H4 (cell line): ENCODE measurements at regions not wholly inside any gene's neighbourhood (a gene's known extent, or its start where the extent isn't known, plus 50 kb on each side); places are given as distances from the start of the nearest gene placed in this dataset.
"Not testable (repeated sequence)": the region's sequence is repeated elsewhere in the genome, so short reads cannot be mapped to it uniquely, and the experiment has no call there.

Source experiments
- DNase-seq: peaks from one replicate; pipeline ENCODE4 v3.0.0-alpha.2; 2015; ENCODE audit warnings: low spot score

DNA sequence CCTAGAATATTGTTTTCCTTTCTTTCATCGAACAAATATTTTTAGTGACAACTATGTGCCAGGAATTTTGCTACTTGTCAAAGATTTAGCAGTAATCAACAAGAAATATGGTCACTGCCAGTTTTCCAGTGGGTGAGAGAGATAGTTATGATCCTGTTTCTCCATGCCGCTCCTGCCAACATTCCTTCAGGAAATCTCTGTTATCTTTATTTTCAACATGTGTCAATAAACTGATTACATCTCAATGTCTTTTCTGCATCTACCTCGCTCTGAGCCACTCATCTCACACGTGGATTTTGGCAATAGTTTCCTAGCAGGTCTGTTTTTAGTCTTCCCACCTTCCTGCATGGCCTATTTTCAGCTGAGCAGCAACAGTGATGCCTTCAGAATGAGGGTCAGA lies 650.0 kb upstream of the STXBP6 start:
- no peak for DNase-seq

DNA sequence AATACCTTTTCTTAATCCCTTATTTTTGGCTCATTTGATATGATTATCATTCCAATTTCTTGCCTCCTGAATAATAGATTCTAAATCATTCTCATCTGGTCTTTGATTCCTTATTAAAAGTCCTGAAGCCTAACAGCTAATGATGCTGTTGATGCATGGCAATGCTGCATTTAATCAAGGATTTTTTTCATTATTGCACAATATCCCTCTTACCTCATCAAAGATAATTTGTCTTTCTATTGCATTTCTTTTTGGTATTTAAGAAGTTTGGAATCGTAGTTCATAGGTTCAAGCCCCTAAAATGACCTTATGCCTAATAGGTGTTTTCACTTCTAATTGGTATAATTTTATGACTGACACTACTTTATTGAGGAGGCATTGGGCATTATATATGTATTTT lies 648.2 kb upstream of the STXBP6 start:
- DNase-seq = no peak

DNA sequence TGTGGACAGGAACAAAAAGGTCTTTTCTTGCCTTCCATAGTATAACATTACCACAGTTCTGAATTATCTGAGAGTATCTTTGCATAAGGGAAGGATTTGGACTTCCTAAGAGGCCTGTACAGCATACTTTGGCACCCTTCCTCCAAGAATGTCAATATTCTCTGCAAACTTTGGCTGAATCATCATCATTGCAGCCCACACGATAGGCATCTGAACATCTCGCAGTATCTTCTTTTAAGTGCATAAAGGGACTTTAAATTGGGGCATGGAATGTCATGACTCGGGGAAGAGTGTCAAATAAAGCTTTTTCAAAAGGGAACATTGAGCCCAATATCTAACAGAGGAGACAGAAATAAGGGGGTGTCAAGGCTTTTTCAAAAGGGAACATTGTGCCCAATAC lies 646.2 kb upstream of the STXBP6 start:
- DNase-seq = no peak

DNA sequence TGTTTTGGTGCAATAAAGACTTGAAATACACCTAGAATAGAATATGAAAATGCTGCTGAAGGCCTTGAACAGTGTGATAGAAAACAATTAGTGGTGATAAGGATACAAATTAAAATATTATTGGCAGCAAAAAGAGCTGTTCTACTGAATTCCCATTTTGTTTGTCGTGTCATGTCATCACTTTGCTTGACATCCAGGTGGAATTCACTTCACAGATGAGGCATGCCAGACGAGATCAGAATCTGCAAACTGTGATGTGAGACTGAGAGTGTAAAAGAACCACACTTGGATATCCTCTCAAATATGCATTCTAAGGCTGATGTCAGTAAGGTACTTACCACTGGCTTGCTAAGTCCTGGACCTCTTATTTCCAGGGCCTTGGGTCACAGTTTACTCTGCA lies 635.1 kb upstream of the STXBP6 start:
- no peak for DNase-seq

DNA sequence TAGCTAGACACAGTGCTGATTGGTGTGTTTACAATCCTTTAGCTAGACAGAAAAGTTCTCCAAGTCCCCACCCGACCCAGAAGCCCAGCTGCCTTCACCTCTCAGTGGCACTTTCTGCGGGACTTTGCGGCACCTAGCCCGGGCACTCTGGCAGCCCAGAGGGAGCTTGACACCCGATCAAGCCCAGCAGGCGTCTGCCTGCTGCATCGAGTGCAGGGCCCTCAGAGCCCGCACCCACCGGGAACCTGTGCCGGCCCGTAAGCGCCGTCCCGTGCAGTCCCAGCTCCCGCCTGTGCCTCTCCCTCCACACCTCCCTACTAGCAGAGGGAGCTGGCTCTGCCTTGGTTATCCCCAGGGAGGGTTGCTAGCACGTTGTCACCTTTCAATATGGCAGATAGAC lies 631.0 kb upstream of the STXBP6 start:
- no peak for DNase-seq

DNA sequence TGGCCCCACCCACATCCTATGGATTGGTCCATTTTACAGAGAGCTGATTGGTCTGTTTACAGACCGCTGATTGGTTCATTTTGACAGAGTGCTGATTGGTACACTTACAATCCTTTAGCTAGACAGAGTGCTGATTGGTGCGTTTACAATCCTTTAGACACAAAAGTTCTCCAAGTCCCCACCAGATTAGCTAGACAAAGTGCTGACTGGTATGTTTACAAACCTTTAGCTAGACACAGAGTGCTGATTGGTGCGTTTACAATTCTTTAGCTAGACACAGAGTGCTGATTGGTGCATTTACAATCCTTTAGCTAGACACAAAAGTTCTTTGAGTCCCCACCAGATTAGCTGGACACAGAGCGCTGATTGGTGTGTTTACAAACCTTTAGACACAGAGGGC lies 630.6 kb upstream of the STXBP6 start:
- DNase-seq = not testable (repeated sequence)

DNA sequence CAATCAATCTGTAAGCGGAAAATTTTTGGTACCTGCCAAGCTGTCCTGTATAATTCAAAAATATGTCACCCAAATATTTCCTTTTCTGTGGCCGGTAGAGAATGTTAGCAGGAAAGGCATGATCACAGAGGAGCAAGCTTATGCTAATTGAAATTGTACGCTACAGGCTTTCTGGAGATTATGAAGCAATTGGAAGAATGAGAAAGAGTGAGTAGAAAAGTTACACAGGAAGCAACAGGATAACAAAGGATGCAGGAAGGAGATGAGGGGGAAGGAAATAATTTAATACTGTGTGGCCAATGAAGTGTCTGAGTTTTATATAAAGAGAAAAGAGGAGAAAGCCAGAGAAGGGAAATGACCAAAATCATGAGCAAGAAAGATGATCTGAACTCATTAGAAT lies 627.2 kb upstream of the STXBP6 start:
- DNase-seq = no peak

DNA sequence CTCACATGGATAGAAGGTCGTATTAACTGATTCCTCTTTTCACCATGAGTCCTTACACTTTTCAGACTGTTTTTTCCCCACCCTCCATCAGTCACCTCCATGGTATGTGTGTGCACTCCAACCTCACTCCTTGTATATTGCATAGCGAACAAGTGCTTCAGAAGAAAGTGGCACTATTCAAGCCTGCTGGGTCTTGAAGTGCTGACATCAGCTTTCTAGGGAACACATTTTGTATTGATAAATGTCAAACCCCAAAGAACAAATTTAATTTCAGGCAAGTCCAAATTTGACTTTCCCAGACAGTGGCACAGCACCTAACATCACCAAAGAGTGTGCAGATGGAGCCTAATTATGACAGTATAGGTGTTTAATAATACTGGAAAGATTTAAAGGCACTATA lies 617.4 kb upstream of the STXBP6 start:
- DNase-seq = no peak

DNA sequence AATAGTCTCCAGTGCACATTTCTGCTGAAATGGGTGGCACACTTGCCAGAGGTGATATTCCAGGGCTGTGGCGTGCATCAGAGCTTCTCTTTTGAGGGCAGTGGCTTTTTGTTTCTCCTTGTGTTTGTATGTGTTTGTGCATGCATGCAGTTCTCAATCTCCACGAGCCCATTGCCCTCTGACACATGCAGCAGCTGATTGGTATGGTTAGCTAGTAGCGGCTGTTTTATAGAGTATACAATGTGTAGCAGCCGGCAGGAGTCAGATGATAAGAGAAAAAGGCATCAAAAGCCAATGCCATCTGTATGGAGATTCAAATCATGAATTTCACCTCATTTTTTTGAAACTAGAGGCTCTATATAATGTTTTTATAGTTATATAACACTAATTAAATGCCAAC lies 616.9 kb upstream of the STXBP6 start:
- DNase-seq = no peak

DNA sequence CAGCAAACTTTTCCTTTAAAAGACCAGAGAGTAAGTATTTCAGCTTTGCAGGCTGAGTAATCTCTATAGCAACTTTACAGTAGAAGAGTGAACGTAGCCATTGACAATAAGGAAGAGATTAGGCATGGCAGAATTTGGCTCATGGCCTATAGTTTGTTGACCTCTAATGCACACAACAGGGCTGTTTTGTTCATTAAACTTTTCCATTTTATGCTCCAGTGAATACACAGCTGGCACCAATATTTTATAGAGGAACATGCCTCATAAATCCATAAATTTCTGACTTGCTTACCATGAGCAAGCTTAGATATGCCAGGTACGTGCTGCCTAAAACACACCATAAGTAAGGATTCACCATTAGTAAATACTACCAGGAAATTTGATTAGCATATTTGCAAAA lies 609.0 kb upstream of the STXBP6 start:
- no peak for DNase-seq

DNA sequence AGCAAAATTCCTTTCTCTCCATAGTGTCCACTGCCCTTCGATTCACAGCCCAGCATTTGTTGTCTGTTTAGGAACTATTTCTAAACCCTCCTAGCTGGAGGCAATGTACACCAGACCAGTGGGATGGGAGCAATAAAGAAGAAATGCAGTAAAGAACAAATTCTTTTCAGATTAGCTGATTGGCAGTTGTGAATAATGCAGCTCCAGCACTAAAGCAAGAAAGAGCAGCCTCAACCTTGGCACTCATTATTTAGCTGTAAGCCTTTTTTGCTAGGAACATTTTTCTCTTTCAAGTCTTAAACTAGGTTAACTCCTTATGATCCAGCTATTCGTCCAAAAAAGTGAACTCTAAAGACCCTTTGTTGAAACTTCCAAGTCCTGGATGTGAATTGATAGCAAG lies 580.5 kb upstream of the STXBP6 start:
- no peak for DNase-seq

DNA sequence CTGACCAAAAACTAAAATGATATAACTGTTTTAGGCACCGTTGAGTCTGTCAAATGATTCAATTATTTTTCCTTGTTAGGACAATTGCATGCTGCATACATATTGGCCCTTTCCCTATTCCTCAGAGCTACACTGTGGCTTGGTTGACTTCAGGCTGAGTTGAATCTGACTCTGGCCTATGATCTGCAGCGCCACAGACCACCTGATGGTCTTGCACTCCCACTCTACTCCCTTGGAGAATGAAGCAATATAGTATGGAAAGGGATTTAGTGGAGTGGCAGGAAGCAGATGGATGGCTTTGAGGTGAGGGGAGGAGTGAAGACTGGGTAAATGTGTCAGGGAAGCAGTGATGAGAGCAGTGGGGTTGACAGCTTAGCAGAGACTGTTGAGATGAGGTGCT lies 579.0 kb upstream of the STXBP6 start:
- DNase-seq = no peak

DNA sequence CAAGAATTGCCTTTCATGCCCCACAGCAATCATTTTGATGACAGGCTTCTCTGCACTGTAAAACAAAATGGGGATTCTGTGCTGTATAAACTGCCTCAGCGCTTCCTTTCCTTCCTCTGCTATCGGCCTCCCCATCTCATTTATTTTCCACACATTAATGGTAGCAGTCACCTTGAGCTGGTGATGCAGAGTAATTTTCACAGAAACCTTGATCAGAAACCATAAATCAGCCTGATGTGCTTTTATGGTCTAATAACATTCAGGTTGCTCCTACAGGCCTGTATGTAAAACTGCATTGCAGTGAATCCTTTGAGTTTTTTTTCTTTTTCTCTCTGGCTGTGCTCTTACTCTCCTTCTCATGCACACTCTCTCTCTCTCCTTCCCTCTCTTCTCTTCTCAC lies 578.4 kb upstream of the STXBP6 start:
- no peak for DNase-seq

DNA sequence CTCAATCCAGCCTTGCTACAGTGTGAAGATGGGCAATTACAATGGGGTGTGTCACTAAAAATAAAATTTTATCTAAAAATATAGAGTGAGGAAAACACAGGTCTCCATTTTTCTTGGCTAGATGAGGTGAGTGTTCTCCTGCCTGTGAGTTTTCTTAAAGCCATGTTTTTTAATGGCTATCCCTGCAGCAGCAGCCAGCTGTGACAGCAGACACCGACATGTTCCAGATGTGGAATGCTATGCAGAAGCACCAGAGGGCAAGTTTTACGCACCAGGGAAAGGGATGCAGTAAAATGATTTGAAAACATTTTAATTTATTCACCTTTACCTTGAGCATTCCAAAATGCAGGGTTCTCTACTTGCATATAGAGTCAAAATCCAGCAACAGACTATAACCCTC lies 577.0 kb upstream of the STXBP6 start:
- no peak for DNase-seq

DNA sequence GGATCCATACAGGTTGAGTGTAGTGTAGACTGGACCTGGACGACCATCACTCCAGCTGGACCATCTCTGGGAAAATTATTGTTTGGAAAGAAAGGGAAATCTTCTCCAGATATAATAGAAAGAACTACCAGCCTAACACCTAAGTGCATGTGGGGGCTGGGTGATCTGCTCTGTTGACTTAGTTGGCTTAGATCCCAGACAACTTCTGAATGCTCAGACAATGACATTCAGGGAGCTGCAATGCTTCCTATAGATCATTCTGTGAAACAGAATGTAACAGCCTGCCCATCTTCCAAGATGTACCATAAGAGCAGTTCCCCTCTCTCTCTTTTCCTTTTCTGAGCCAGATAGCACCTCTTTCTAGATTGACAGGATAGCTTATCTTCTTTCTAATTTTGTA lies 572.8 kb upstream of the STXBP6 start:
- no peak for DNase-seq

DNA sequence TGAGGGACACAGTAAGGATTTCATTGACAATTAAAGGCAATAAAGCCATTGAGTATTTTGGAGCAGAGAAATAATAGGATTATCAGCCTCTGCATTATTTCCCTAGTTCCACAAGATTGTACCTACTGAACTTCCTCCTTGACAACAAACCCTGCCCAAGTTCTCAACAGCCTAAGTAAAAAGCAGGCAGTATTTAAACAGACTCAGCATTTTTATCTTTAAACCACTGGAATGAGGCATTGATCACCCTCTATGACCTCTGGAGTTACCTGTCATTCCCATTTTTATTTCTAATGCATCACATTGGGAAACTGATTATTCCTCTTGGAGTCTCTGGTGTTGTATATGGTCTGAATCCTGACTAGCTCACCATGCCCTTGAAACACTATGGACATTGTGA lies 570.6 kb upstream of the STXBP6 start:
- no peak for DNase-seq

DNA sequence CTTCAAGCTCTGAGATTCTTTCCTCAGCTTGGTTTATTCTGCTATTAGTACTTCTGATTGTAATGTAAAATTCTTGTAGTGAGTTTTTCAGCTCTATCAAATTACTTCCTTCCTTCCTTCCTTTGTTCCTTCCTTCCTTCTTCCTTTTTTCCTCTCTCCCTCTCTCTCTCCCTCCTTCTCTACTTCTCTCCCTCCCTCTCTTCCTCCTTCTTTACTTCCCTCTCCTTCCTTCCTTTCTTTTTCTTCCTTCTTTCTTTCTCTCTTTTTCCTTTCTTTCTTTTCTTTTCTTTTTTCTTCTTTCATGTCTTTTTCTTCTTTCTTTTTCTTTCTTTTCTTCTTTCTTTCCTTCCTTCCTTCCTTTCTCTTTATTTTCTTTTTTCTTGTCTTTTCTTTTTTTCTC lies 565.2 kb upstream of the STXBP6 start:
- DNase-seq = no peak

DNA sequence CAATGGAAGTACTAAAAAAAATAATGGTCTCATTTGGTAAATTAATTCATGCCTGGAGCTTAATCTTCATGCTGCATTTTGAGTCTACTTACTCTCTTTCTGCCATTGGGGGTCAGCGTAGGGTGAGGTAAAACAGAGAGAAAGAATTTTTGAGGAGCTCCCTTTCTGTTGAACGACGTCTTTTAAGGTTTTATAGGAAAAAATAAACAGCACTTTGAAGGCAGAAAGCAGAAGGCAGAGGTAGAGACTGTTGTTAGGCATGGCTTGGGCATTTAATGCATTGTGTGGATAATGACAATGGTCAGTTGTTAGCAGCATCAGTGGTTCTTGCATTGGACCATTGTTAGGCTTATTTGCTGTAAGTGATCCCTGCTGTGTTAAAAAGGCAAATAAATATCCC lies 557.2 kb upstream of the STXBP6 start:
- no peak for DNase-seq

DNA sequence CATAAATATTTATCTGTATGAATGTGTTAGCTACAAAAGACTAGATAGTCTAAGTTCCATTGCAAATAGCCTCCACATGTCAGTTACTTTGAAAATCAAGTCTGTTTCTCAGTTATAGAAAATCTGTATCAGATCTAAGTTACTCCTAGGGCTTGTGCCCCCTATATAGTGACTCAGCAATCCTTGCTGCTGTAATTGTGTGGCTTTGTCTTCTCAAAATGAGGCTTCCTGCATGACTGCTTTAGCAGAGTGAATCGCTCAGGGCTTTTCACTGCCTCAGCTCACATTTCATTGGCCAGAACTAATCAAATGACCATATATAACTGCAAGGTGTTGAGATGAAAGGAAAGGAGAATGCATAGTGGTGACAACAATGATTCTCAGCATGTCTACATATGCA lies 552.2 kb upstream of the STXBP6 start:
- DNase-seq = no peak

DNA sequence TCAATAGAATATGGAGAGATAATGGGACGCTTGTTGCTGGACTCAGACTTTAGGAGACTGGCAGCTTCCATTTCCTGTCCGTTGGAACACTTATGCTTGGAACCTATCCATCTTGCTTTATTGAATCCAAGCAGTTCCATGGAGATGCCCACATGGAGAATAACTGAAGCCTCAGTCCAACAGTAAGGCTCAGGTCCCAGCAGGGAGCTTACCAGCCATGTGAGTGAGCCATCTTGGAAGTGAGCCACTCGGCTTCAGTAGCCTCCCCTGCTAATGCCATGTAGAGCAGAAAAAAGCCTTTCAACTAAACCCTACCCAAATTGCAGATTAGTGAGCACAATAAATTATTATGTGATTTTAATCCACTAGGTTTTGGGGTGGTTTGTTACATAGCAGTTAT lies 538.8 kb upstream of the STXBP6 start:
- no peak for DNase-seq

DNA sequence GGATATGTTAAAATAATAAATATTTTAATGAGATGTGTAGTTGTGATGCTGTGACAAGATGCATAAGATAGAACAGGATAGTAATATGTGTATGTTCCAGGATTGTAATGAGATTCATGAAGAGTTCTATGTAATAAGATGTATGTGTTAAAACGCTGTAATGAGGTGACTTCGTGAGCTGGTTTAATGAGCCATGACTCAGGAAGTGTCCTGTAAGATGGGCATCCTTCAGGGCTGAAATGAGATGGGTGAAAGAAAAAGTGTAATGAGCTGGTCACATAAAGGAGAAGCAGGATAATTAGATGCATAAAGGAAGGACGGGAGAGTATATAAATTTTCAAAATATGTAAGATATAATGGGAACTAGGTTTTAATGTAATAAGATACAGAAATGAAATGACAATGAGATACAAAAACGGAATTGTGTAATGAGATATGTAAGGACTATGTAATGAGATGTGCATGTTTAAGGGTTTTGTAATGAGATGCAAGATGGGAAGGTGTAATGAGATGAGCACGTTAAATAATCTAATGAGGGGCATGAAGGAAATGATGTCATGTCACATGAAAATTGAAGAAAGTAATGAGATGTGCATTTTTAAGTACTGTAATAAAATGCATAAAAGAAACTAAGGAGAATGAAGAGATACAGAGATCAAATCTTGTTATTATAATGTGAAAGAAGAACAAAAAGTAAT lies 524.8 kb upstream of the STXBP6 start:
- DNase-seq = no peak

DNA sequence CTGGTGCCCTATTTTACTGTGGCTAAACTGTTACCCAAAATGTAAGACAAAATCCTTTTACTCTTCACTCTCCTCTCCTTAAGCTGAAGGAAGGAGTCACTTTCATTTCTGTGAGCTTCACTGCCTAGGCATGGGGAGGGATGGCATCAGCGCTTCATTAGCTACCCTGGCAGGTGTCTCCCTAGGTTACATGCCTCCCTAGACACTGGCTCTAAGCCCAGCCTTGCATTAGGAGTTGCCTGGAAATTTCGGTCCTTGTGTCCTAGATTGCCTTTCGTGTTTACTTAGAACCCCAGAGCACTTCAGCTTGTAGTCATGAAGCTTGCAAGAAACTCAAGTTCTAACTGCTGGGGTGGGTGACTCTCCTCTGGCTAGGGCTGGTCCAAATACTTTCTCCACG lies 520.5 kb upstream of the STXBP6 start:
- no peak for DNase-seq

DNA sequence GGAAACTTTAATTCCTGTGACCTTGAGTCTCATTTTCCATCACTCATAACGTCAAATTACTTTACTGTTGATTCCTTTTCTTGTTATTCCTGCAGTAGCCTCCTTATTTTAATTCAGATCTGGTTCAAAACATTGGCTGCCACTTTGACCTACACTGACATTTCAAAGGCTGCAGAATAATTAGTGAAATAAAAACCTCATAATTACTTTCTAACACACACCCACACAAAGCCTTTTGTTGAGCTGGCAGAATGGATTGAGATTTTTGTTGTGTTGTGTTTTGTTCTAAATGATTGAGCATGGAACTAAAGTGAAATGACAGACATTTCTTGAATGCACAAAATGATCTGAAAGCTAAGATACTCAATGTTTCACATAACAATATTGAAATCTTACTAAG lies 507.5 kb upstream of the STXBP6 start:
- DNase-seq = no peak

DNA sequence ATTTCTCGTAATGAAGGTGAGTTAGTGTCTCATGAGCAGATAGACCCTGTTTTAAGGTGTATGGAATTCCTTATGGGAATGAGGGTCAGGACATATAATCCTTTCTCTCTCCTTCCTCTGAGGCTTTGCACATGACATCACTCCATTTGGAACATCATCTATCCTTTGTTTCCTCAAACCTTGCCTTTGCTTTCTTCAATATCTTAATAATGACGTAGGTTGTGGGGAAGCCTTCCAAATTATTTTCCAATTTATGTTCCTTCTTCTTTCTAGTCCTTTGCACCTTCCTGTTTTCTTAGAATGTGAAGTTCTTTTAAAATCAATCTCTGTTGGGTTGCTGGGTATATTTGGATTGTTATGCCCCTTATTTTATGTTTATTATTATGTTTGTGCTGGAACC lies 502.9 kb upstream of the STXBP6 start:
- no peak for DNase-seq

DNA sequence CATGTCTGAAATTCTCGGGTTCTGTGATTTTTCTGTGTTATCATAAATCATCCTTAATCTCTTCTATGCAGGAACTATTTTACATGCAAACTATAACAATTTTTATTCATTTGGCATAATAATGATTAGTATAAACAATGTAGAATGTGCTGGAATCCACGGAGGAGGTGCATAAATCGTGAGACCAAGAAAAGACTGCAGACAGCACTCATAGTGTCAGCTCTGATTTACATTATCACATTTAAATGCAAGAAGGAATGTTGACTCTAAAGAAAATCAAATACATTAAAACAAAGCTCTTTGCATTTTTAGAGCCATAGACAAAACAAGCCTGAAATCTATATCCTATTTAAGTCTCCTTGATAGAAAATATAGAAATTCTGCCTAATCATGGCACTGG lies 501.7 kb upstream of the STXBP6 start:
- DNase-seq = no peak
